Right lobe of liver (tissue), 4 donors: ENCODE measurements at regions not wholly inside any gene's neighbourhood (a gene's known extent, or its start where the extent isn't known, plus 50 kb on each side); places are given as distances from the start of the nearest gene placed in this dataset.

Experiments used
- POLR2A ChIP-seq: fragments of 450-650 bp; IDR thresholded peaks from one replicate; pipeline ENCODE4 v1.6.1; 2017; ENCODE audit warnings: antibody characterized with exemption, mild to moderate bottlenecking
- TF ChIP-seq, protein P1 (sequence below), 4 donors: fragments of 200-600 bp in 3 of 4; fragments of 450-650 bp in 1 of 4; IDR thresholded peaks; one replicate each; pipeline versions ENCODE4 v1.5.1 to v1.8.0; 2016 to 2022; ENCODE audit warnings: antibody characterized with exemption in 4 of 4, mild to moderate bottlenecking in 2 of 4
- donor health status: DM: no; HTN: no; CAD: no.
- donor health status: DM: no; HTN: no; CAD: no.
- donor health status: DM: no; HTN: yes; CAD: no.

- TF ChIP-seq POLR2A = no peak
- TF ChIP-seq, protein P1, sequence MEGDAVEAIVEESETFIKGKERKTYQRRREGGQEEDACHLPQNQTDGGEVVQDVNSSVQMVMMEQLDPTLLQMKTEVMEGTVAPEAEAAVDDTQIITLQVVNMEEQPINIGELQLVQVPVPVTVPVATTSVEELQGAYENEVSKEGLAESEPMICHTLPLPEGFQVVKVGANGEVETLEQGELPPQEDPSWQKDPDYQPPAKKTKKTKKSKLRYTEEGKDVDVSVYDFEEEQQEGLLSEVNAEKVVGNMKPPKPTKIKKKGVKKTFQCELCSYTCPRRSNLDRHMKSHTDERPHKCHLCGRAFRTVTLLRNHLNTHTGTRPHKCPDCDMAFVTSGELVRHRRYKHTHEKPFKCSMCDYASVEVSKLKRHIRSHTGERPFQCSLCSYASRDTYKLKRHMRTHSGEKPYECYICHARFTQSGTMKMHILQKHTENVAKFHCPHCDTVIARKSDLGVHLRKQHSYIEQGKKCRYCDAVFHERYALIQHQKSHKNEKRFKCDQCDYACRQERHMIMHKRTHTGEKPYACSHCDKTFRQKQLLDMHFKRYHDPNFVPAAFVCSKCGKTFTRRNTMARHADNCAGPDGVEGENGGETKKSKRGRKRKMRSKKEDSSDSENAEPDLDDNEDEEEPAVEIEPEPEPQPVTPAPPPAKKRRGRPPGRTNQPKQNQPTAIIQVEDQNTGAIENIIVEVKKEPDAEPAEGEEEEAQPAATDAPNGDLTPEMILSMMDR (IDR thresholded peaks at IDR 0.05) = no peak
Measured at GRCh38 chr1:110265186-110265585, 55.1 kb downstream of the KCNC4 start.
